LNCAP (cell line): ENCODE measurements at regions not wholly inside any gene's neighbourhood (a gene's known extent, or its start where the extent isn't known, plus 50 kb on each side); places are given as distances from the start of the nearest gene placed in this dataset.
A peak's percentile ranks its signal among the peaks of the same experiment; 100 is the strongest.

ENCODE experiments used
- TF ChIP-seq, protein P1 (sequence below): fragments of 450-650 bp; IDR thresholded peaks from 2 replicates; pipeline ENCODE4 v1.5.1; 2017; ENCODE audit warnings: mild to moderate bottlenecking

DNA sequence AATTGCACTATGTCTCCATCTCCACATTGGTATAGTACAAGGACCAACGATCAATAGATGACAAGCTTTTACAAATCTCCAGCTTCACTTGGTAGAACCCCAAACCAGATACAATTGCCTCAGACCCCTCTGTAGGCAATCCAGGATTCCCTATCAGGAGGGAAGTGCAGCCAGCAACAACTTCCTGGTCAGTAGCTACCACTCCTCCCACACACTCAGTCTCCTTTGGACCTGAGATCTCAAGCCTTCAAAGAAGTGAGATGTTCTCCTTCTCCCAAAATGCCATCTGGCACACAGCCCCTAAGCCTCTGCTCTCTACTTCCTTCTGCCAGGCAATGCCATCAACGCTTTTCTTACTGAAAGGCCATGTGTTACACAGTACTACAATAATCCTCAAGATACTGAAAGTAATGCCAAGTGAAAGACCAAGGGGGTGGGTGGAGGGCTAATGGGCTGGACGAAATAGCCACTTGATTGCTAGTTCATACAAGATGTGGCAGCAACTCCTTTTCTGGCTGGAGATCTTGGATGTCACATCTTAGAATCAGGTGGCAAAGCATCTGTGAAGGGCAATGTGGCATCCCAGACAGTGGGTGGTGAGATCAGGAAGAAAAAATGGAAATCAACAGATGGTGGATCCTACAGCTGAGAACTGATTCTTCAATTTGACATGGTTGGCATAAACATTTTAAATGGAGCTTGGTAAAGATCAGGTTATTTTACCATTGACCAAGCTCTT lies 75.3 kb upstream of the ACP3 start:
- TF ChIP-seq, protein P1, sequence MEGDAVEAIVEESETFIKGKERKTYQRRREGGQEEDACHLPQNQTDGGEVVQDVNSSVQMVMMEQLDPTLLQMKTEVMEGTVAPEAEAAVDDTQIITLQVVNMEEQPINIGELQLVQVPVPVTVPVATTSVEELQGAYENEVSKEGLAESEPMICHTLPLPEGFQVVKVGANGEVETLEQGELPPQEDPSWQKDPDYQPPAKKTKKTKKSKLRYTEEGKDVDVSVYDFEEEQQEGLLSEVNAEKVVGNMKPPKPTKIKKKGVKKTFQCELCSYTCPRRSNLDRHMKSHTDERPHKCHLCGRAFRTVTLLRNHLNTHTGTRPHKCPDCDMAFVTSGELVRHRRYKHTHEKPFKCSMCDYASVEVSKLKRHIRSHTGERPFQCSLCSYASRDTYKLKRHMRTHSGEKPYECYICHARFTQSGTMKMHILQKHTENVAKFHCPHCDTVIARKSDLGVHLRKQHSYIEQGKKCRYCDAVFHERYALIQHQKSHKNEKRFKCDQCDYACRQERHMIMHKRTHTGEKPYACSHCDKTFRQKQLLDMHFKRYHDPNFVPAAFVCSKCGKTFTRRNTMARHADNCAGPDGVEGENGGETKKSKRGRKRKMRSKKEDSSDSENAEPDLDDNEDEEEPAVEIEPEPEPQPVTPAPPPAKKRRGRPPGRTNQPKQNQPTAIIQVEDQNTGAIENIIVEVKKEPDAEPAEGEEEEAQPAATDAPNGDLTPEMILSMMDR: no peak

DNA sequence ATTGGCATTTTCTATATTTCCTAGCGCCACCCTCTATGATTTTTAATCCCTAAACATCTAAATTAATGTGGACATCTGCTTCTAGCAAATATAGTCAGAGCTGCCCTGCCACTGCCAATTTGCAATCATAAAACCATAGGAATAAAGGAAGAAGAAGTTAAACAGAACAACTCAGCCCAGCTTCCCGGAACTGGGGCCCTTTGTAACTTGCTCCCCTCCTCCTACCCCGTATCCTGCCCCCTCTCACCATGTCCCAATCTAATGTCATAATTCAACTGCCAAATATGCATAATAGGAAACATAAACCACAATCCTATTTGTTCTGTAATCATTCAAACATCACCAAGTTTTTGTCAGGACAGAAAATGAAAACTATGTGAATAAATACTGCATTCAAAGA lies 74.4 kb upstream of the ACP3 start:
- TF ChIP-seq, protein P1: no peak

DNA sequence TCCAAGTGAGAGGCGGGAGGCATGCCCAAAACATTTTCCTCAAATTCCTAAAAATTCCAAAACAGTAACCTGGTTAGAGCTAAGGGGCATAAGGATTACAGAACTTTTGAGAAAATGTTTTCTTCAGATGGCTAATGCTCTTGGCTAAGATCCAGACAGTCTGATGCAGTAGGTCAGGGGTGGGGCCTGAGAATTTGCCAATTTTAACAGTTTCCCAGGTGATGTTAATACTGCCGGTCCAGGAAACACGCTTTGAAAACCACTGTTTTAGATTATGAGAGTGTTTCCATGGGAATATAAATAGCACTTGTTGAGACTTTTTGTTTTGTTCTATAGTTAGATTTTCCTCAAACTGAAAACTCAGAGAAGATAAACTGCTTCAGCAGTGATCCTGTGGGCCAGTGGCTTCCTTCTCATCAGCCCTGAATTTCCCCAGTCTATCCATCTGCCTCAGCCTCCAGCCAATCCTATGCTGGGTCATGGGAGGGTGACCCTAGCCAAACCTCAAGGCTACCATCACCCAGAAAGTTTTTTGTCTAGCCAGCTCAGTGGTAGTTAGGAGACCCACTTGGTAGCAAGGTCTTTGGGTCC lies 71.6 kb upstream of the ACP3 start:
- TF ChIP-seq, protein P1: no peak

DNA sequence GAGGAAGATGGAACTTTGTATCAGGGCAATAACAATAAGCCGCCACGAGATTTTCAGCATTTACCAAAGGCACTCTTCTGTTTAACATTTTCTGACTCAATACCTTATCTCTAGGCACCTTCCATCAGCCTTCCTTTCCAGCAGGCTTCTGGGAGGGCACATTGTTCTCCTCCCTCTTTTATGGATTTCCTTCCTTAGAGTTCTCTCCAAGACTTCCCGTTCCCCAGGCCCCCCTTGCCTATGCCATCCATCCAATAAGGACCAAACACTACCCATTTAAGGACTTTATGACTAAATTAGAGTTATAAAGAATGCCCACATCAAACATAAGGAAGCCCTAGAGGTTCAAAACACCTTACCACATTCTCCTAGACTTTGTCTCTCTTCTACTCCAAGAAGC lies 71.0 kb upstream of the ACP3 start:
- TF ChIP-seq, protein P1: no peak

DNA sequence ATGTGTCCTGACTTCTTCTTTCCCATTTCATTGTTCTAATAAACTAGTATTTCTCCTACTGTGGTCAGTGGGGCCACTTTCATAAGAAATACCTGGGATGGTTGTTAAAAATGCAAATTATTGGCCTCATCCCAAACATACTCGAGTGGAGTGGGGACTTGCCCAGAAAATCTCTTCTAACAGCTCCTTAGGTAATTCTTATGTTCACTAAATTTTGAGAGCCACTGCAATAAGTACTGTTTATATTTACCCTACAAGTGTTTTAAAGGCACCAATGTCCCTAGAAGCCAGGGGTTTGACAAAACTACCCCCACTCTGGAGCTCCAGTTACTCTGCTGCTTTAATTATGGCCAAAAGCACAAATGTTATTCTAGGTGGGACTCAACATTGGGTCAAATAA lies 70.0 kb upstream of the ACP3 start:
- TF ChIP-seq, protein P1: no peak

DNA sequence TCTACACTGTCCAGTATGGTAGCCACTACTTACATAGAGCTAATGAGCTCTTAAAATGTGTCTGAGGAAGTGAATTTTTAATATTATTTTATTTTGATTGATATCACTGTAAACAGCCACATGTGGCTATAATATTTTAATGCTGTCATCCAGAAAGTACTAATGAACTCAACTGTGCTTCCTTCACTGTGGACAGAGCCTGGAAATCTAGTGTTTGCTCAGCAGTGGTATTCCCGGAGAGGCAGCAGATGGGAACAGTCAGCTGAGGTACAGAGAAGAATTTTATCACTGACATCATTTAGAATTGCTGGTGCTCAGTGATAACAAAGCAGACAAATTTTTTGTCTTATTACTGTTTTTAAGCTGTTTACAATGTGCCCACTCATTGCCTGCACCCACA lies 68.7 kb upstream of the ACP3 start:
- TF ChIP-seq, protein P1: no peak

DNA sequence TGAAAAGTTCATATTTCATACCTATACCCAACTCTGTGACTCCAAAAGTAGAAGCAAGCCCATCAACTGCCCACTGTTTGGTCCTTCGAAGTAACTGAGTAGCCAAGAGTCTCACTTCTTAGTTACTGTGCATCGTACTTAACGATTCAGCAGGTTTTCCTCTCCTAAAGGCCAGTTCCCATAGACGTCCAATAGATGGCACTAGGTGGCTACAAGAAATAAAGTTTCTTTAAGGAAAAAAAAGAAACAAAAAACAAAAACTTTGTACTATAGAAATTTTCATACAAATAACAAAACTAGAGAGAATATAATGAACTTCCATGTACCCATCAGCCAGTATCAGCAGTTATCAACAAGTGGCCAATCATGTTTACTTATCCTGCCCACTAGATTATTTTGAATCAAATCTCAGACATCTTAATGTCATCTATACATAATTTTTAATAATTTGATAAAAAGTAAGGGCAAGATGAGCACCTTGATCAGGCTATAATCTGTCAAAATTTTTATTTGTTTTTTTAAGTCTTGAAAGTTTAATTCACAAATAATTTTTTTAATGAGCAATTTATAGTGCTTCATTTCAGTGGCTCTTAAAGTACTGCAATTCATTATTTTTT lies 63.8 kb upstream of the ACP3 start:
- TF ChIP-seq, protein P1: peak; percentile 82
